Gastroesophageal sphincter (tissue), 4 donors: ENCODE measurements at regions not wholly inside any gene's neighbourhood (a gene's known extent, or its start where the extent isn't known, plus 50 kb on each side); places are given as distances from the start of the nearest gene placed in this dataset.

Experiments used
- ATAC-seq: fragments of 150-250 bp; one replicate; pipeline ENCODE4 v1.9.1; 2016; ENCODE audit warnings: mild to moderate bottlenecking, moderate library complexity
- H3K27ac ChIP-seq, 4 donors: fragments of 200-600 bp; sonication (generic) in 3 of 4; 1 replicate in 3 of 4; 2 replicates in 1 of 4; pipeline ENCODE4 v1.5.1; 2016 to 2019
- H3K27me3 ChIP-seq: fragments of 200-600 bp; sonication (generic); one replicate; pipeline ENCODE4 v1.5.1; 2019
- H3K36me3 ChIP-seq, 2 donors: fragments of 200-600 bp; sonication (generic); one replicate each; pipeline ENCODE4 v1.5.1; 2019; ENCODE audit warnings: control low read depth in 1 of 2
- H3K4me1 ChIP-seq, 3 donors: fragments of 200-600 bp; sonication (generic); 1 replicate in 2 of 3; 2 replicates in 1 of 3; pipeline ENCODE4 v1.5.1; 2016 to 2019; ENCODE audit warnings: control low read depth in 2 of 3
- H3K4me3 ChIP-seq, 2 donors: fragments of 200-600 bp; sonication (generic); one replicate each; pipeline ENCODE4 v1.5.1; 2019; ENCODE audit warnings: mild to moderate bottlenecking in 1 of 2, moderate library complexity in 1 of 2
- H3K9me3 ChIP-seq, 3 donors: fragments of 200-600 bp; sonication (generic); one replicate each; pipeline ENCODE4 v1.5.1; 2017 to 2019; ENCODE audit warnings: control low read depth in 2 of 3
- CTCF ChIP-seq, 4 experiments: fragments of 200-600 bp in 2 of 4; fragments of 450-650 bp in 2 of 4; sonication (generic) in 1 of 4; IDR thresholded peaks; one replicate each; pipeline ENCODE4 v1.5.1; 2017 to 2019; ENCODE audit warnings: antibody characterized with exemption in 4 of 4, mild to moderate bottlenecking in 2 of 4, moderate library complexity in 2 of 4
- EP300 ChIP-seq: sonication (generic); formaldehyde crosslinking; IDR thresholded peaks from one replicate; pipeline ENCODE4 v1.6.1; 2017; ENCODE audit warnings: antibody characterized with exemption, mild to moderate bottlenecking
- POLR2A ChIP-seq, 2 donors: fragments of 450-650 bp; IDR thresholded peaks; one replicate each; pipeline ENCODE4 v1.6.1; 2017; ENCODE audit warnings: antibody characterized with exemption in 2 of 2, mild to moderate bottlenecking in 2 of 2, moderate library complexity in 1 of 2
- POLR2AphosphoS5 ChIP-seq: sonication (generic); formaldehyde crosslinking; IDR thresholded peaks from one replicate; pipeline ENCODE4 v1.6.1; 2017; ENCODE audit warnings: antibody characterized with exemption
- WGBS, 2 donors: methylation state at CpG; one replicate each; pipeline ENCODE4 v1.1.5; 2018; ENCODE audit warnings: low coverage in 1 of 2; 5-methylcytosine and 5-hydroxymethylcytosine counted together

GRCh38 chr9:109549386-109549785, 51.3 kb upstream of the PTPN3 start:
- Histone ChIP-seq H3K4me3 (no peak overlapping the region), H3K36me3 (no peaks in the 10 kb centered on the region), H3K27me3 (peaks cover 7% of the 10 kb centered on the region), H3K4me1 (no peaks in the 10 kb centered on the region), H3K27ac (no peak overlapping the region), H3K9me3 (peaks cover 0 to 30% (median 0%) of the 10 kb centered on the region in 3 donors)
- TF ChIP-seq CTCF (IDR thresholded peaks at IDR 0.05) (no peak), POLR2A (IDR thresholded peaks at IDR 0.05) (no peak), POLR2AphosphoS5 (no peak), EP300 (no peak)
- 74 to 86% methylated on average over 1 of the region's 1 CpG for WGBS, 2 donors
- no peak for ATAC-seq

DNA sequence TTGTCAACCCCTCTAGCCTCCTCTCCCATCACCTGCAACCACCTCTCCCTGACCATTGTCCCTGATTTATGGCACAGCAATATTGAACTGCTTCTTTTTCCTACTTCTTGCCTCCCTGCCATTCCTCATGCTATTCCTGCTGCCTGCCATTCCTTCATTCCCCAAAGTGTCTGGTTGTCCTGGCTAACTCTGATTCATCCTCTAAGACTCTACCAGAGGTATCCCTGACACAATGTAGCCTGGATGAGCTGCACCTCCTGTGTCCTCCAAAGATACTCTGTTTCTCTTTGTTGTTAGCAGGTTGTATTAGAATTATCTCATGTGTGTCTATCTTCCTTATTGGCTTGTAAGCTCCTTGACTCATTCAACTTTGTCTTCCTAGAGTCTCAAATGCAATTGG, 53.5 kb upstream of the PTPN3 start:
- no peak overlapping the region for H3K27ac ChIP-seq
- ATAC-seq, result no peak
- no peaks in the 10 kb centered on the region for H3K4me1 ChIP-seq
- H3K27me3 ChIP-seq, result peaks cover 7% of the 10 kb centered on the region
- H3K9me3 ChIP-seq, result peaks cover 0 to 7% (median 0%) of the 10 kb centered on the region in 3 donors
- H3K36me3 ChIP-seq, result no peaks in the 10 kb centered on the region
- TF ChIP-seq EP300 (no peak), CTCF (IDR thresholded peaks at IDR 0.05) (no peak), POLR2A (IDR thresholded peaks at IDR 0.05) (no peak), POLR2AphosphoS5 (no peak)
- no peak overlapping the region for H3K4me3 ChIP-seq

- TF ChIP-seq EP300 (no peak), POLR2A (IDR thresholded peaks at IDR 0.05) (no peak), POLR2AphosphoS5 (no peak), CTCF (IDR thresholded peaks at IDR 0.05) (no peak)
- no peak for ATAC-seq
- WGBS, 2 donors, result 60% methylated on average over 4 of the region's 4 CpGs; no CpG with 5 or more reads in 1 of the 2 donors
- H3K9me3 ChIP-seq, result no peaks in the 10 kb centered on the region
- H3K4me3 ChIP-seq, result no peak overlapping the region
- H3K27me3 ChIP-seq, result peaks cover 7% of the 10 kb centered on the region
- no peaks in the 10 kb centered on the region for H3K4me1 ChIP-seq
- H3K36me3 ChIP-seq, result no peaks in the 10 kb centered on the region
- no peak overlapping the region for H3K27ac ChIP-seq
Observed at GRCh38 chr9:109555215-109555614, 57.1 kb upstream of the PTPN3 start.

DNA sequence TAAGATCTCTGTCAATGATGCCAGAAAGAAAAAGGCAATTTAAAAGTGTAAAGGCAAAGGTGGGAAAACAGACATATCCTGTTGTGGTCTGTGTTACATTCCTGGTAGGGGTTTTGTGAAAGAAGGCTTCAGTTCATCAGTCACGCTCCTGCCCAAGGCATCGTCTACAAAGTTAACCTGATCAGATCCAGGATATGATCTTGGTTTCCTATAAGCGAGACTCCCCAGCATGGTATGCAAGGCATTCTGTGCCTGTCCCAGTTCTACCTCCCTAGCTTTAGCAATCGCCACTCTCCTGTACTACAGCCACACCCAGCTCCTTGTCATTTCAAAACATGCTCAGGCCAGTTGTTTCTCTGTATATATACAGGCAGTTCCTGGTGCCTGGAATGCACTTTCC, 58.0 kb upstream of the PTPN3 start:
- no peaks in the 10 kb centered on the region for H3K9me3 ChIP-seq
- TF ChIP-seq POLR2AphosphoS5 (no peak), POLR2A (IDR thresholded peaks at IDR 0.05) (no peak), EP300 (no peak), CTCF (IDR thresholded peaks at IDR 0.05) (no peak)
- no peak overlapping the region for H3K27ac ChIP-seq
- H3K36me3 ChIP-seq, result no peaks in the 10 kb centered on the region
- 60 to 80% methylated on average over 4 of the region's 4 CpGs for WGBS, 2 donors
- peaks cover 7% of the 10 kb centered on the region for H3K27me3 ChIP-seq
- no peak overlapping the region for H3K4me3 ChIP-seq
- no peak for ATAC-seq
- H3K4me1 ChIP-seq, result no peaks in the 10 kb centered on the region

GRCh38 chr9:109556786-109557185, 58.7 kb upstream of the PTPN3 start:
- Histone ChIP-seq H3K27ac (no peak overlapping the region), H3K9me3 (no peaks in the 10 kb centered on the region), H3K27me3 (peaks cover 7% of the 10 kb centered on the region), H3K4me1 (no peaks in the 10 kb centered on the region), H3K4me3 (no peak overlapping the region), H3K36me3 (no peaks in the 10 kb centered on the region)
- WGBS, 2 donors, result 17 to 71% methylated on average over 1 of the region's 3 CpGs
- TF ChIP-seq POLR2AphosphoS5, result no peak
- no peak for TF ChIP-seq POLR2A (IDR thresholded peaks at IDR 0.05)
- TF ChIP-seq EP300, result no peak
- TF ChIP-seq CTCF (IDR thresholded peaks at IDR 0.05), result no peak
- no peak for ATAC-seq
